ENCODE measurements at regions not wholly inside any gene's neighbourhood (a gene's known extent, or its start where the extent isn't known, plus 50 kb on each side); places are given as distances from the start of the nearest gene placed in this dataset.

- TF ChIP-seq CTCF (IDR thresholded peaks at IDR 0.05) (no peak), POLR2A (IDR thresholded peaks at IDR 0.05) (no peak)
Measured at GRCh38 chr21:39055167-39055767, 128.0 kb downstream of the PSMG1 start.

Measured in lower leg skin (tissue), 3 donors.